H1 (cell line): ENCODE measurements at regions not wholly inside any gene's neighbourhood (a gene's known extent, or its start where the extent isn't known, plus 50 kb on each side); places are given as distances from the start of the nearest gene placed in this dataset.

Experiments used
- JUN ChIP-seq: IDR thresholded peaks from 2 replicates; pipeline ENCODE4 v1.6.1; 2011; ENCODE audit warnings: low read depth, mild to moderate bottlenecking, improper control_type of control experiment, low read length
- USF2 ChIP-seq: IDR thresholded peaks from 2 replicates; pipeline ENCODE4 v1.6.1; 2011; ENCODE audit warnings: low read length, improper control_type of control experiment

GRCh38 chr7:13159467-13160184 is 472.2 kb downstream of the ARL4A start (continued):
- no peak for TF ChIP-seq USF2
- TF ChIP-seq JUN, result no peak
